ENCODE measurements at regions not wholly inside any gene's neighbourhood (a gene's known extent, or its start where the extent isn't known, plus 50 kb on each side); places are given as distances from the start of the nearest gene placed in this dataset.

GRCh38 chr1:38466487-38466886 lies 393.1 kb downstream of the RRAGC start:
- no peaks in the 10 kb centered on the region for H3K9me3 Mint-ChIP-seq (ENCODE audit: insufficient read depth)
- no peaks in the 10 kb centered on the region for H3K36me3 Mint-ChIP-seq (ENCODE audit: low read depth)
- H3K4me3 Mint-ChIP-seq = no peak overlapping the region
- H3K27me3 Mint-ChIP-seq (ENCODE audit: low read depth) = peaks cover 36% of the 10 kb centered on the region
- DNase-seq = no peak
- ChIA-PET CTCF (no interaction called here), POLR2A (no interaction called here)
- H3K4me1 Mint-ChIP-seq (ENCODE audit: low read depth) = no peaks in the 10 kb centered on the region
- no peak overlapping the region for H3K27ac Mint-ChIP-seq
- ATAC-seq = no peak

- DNase-seq (no peak), ATAC-seq (no peak)
- no peaks in the 10 kb centered on the region for H3K9me3 Mint-ChIP-seq (ENCODE audit: insufficient read depth)
- ChIA-PET POLR2A (no interaction called here), CTCF (no interaction called here)
- H3K27me3 Mint-ChIP-seq (ENCODE audit: low read depth) = peaks cover 31% of the 10 kb centered on the region
- H3K4me1 Mint-ChIP-seq (ENCODE audit: low read depth) = no peaks in the 10 kb centered on the region
- no peak overlapping the region for H3K4me3 Mint-ChIP-seq
- H3K27ac Mint-ChIP-seq = no peak overlapping the region
- no peaks in the 10 kb centered on the region for H3K36me3 Mint-ChIP-seq (ENCODE audit: low read depth)
Observed at GRCh38 chr1:38465460-38465859, 394.1 kb downstream of the RRAGC start.

DNA sequence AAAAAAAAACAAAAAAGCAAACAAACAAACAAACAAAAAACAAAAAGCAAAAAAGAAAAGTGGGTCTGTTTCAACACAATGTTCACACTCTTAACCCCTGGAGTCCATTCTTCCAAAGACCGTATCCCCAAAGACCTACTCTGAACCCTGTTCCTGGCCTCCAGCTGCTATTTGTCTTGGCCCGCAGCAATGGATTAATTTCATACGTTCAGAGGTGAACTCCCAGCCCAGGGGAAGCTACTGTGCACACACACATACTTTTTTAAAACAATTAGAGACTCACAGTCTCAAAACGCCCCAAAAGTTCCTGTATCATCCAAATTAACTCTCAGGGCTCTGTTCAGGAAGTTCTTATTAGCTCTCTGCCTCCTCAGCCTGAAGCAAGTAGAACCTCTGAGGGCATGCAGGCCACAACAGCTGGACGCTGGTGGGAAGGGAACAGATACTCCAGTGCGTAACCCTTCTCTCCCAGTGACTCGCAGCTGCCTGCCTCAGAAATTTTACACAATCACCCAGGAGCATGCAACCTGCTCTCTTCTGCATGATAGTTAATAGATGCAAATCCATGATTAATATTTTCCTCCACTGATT lies 395.4 kb downstream of the RRAGC start:
- no peaks in the 10 kb centered on the region for H3K36me3 Mint-ChIP-seq (ENCODE audit: low read depth)
- no peak overlapping the region for H3K27ac Mint-ChIP-seq
- POLR2A ChIA-PET = no interaction called here
- CTCF ChIA-PET = no interaction called here
- H3K4me1 Mint-ChIP-seq (ENCODE audit: low read depth) = no peaks in the 10 kb centered on the region
- peaks cover 33% of the 10 kb centered on the region for H3K27me3 Mint-ChIP-seq (ENCODE audit: low read depth)
- no peak for DNase-seq
- H3K9me3 Mint-ChIP-seq (ENCODE audit: insufficient read depth) = no peaks in the 10 kb centered on the region
- no peak for ATAC-seq
- no peak overlapping the region for H3K4me3 Mint-ChIP-seq

DNA sequence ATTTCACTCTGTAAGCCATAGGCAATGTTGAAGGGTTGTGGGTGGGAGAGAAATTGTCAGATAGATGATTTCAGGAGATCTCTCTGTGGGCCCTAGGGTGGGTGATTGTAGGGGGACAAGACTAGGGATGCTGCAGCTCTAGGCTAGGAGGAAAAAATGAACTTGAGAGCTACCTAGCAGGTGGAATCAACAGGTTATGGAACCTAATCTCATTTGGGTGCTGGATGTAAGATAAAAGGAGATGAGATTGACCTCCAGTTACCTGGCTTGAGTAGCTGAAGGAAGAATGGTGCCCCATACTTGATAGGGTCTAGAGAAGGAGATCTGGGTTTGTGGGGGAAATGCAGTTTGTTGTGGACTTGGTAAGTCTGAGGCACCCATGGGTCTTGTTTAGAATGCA lies 396.5 kb downstream of the RRAGC start:
- no peaks in the 10 kb centered on the region for H3K9me3 Mint-ChIP-seq (ENCODE audit: insufficient read depth)
- H3K36me3 Mint-ChIP-seq (ENCODE audit: low read depth) = no peaks in the 10 kb centered on the region
- ChIA-PET POLR2A (no interaction called here), CTCF (no interaction called here)
- no peak overlapping the region for H3K4me3 Mint-ChIP-seq
- DNase-seq (no peak), ATAC-seq (no peak)
- peaks cover 29% of the 10 kb centered on the region for H3K27me3 Mint-ChIP-seq (ENCODE audit: low read depth)
- H3K4me1 Mint-ChIP-seq (ENCODE audit: low read depth) = no peaks in the 10 kb centered on the region
- no peak overlapping the region for H3K27ac Mint-ChIP-seq

DNA sequence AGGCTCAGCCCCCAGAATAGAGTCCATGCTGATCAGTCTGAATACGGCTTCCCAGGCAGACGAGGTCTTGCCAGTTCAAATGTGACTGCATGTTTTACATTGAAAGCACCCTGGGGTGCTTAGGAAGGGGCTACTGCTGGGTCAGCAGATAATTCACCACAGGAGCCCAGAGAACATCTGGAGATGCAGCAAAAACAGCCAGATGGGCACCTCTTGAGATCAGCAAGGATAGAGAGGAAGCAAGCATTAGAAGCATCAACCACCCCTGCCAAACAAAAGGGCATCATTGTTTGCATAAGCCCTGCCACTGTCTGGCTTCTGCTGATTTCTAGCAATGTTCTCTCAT lies 403.1 kb downstream of the RRAGC start:
- no peaks in the 10 kb centered on the region for H3K9me3 Mint-ChIP-seq (ENCODE audit: insufficient read depth)
- ATAC-seq (no peak), DNase-seq (no peak)
- no peak overlapping the region for H3K4me3 Mint-ChIP-seq
- ChIA-PET POLR2A (no interaction called here), CTCF (no interaction called here)
- no peaks in the 10 kb centered on the region for H3K36me3 Mint-ChIP-seq (ENCODE audit: low read depth)
- no peak overlapping the region for H3K27ac Mint-ChIP-seq
- no peaks in the 10 kb centered on the region for H3K4me1 Mint-ChIP-seq (ENCODE audit: low read depth)
- H3K27me3 Mint-ChIP-seq (ENCODE audit: low read depth) = peaks cover 14% of the 10 kb centered on the region

GRCh38 chr1:38455829-38456530 lies 403.6 kb downstream of the RRAGC start:
- Mint-ChIP-seq H3K4me3 (no peak overlapping the region), H3K36me3 (ENCODE audit: low read depth) (no peaks in the 10 kb centered on the region), H3K9me3 (ENCODE audit: insufficient read depth) (no peaks in the 10 kb centered on the region), H3K4me1 (ENCODE audit: low read depth) (no peaks in the 10 kb centered on the region), H3K27me3 (ENCODE audit: low read depth) (peaks cover 14% of the 10 kb centered on the region), H3K27ac (no peak overlapping the region)
- ChIA-PET CTCF (no interaction called here), POLR2A (no interaction called here)
- no peak for ATAC-seq
- no peak for DNase-seq

DNA sequence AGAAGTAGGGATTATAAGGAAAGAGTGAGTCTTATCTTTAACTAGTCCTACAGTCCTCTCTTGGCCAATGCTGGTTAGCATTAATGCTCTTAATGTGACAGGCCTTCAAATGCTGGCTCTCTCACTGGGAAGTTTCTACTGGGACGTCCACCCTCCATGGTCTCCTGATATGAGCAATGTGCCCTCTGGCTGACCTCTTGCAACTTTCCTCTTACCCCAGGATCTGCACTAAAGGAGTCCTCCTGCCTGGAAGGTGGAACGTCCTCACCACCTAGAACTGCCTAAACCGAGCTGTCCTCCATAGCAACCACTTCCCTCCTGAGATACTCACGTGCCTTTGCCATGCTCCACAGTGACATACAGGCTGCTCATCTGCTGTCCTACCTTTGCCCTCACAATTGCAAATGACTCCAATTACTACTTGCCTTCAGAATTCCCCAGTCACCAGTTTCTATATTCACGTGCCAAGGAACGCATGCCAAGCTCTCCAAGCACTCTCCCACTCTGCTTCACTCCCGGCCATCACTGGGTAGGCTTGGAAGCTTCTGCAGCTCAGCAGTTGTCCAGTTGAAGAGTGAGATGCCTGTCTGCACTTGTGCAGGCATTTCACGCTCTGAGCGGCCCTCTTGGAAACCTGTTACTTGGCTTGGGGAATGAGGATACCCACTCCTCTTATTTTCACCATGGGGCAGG lies 404.7 kb downstream of the RRAGC start:
- POLR2A ChIA-PET = interaction anchor here (0.6 kb wide), 1 partner anchor 55 kb away, joined by 3 read pairs; no protein-coding TSS in a partner anchor
- ATAC-seq (no peak), DNase-seq (no peak)
- Mint-ChIP-seq H3K4me1 (ENCODE audit: low read depth) (no peaks in the 10 kb centered on the region), H3K9me3 (ENCODE audit: insufficient read depth) (no peaks in the 10 kb centered on the region), H3K4me3 (no peak overlapping the region), H3K36me3 (ENCODE audit: low read depth) (no peaks in the 10 kb centered on the region), H3K27me3 (ENCODE audit: low read depth) (peaks cover 14% of the 10 kb centered on the region), H3K27ac (no peak overlapping the region)
- CTCF ChIA-PET = no interaction called here

DNA sequence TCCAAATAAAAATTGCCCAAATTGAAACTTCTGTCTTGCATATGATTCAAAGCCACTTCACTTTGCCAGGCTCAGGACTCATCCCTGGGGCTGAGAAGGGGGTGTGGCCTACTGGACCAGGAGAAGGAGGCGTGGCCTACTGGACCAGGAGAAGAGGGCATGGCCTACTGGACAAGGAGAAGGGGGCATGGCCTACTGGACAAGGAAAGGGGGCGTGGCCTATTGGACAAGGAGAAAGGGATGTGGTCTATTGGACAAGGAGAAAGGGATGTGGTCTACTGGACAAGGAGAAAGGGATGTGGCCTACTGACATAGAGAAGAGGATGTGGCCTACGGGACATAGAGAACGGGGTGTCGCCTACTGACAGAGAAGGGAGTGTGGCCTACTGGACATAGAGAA lies 405.3 kb downstream of the RRAGC start:
- H3K9me3 Mint-ChIP-seq (ENCODE audit: insufficient read depth) = no peaks in the 10 kb centered on the region
- ChIA-PET POLR2A (no interaction called here), CTCF (no interaction called here)
- no peak overlapping the region for H3K27ac Mint-ChIP-seq
- H3K4me1 Mint-ChIP-seq (ENCODE audit: low read depth) = no peaks in the 10 kb centered on the region
- no peak for DNase-seq
- H3K4me3 Mint-ChIP-seq = no peak overlapping the region
- peaks cover 12% of the 10 kb centered on the region for H3K27me3 Mint-ChIP-seq (ENCODE audit: low read depth)
- no peak for ATAC-seq
- no peaks in the 10 kb centered on the region for H3K36me3 Mint-ChIP-seq (ENCODE audit: low read depth)

- no peaks in the 10 kb centered on the region for H3K9me3 Mint-ChIP-seq (ENCODE audit: insufficient read depth)
- POLR2A ChIA-PET = no interaction called here
- peaks cover 12% of the 10 kb centered on the region for H3K27me3 Mint-ChIP-seq (ENCODE audit: low read depth)
- H3K4me3 Mint-ChIP-seq = no peak overlapping the region
- H3K36me3 Mint-ChIP-seq (ENCODE audit: low read depth) = no peaks in the 10 kb centered on the region
- ATAC-seq (no peak), DNase-seq (no peak)
- no peak overlapping the region for H3K27ac Mint-ChIP-seq
- H3K4me1 Mint-ChIP-seq (ENCODE audit: low read depth) = no peaks in the 10 kb centered on the region
- CTCF ChIA-PET = no interaction called here
Observed at GRCh38 chr1:38452246-38452645, 405.7 kb upstream of the POU3F1 start.

- Mint-ChIP-seq H3K27me3 (ENCODE audit: low read depth) (peaks cover 10% of the 10 kb centered on the region), H3K27ac (no peak overlapping the region), H3K9me3 (ENCODE audit: insufficient read depth) (no peaks in the 10 kb centered on the region), H3K4me1 (ENCODE audit: low read depth) (no peaks in the 10 kb centered on the region), H3K36me3 (ENCODE audit: low read depth) (no peaks in the 10 kb centered on the region), H3K4me3 (no peak overlapping the region)
- POLR2A ChIA-PET = no interaction called here
- DNase-seq (no peak), ATAC-seq (no peak)
- CTCF ChIA-PET = no interaction called here
Observed at GRCh38 chr1:38451541-38451993, 405.0 kb upstream of the POU3F1 start.

GRCh38 chr1:38448893-38449292 lies 402.3 kb upstream of the POU3F1 start:
- ATAC-seq = no peak
- H3K27me3 Mint-ChIP-seq (ENCODE audit: low read depth) = peaks cover 15% of the 10 kb centered on the region

GRCh38 chr1:38446936-38447335 lies 400.3 kb upstream of the POU3F1 start:
- Mint-ChIP-seq H3K4me3 (no peak overlapping the region), H3K27me3 (ENCODE audit: low read depth) (peaks cover 17% of the 10 kb centered on the region), H3K36me3 (ENCODE audit: low read depth) (no peaks in the 10 kb centered on the region), H3K27ac (no peak overlapping the region), H3K4me1 (ENCODE audit: low read depth) (no peaks in the 10 kb centered on the region), H3K9me3 (ENCODE audit: insufficient read depth) (no peaks in the 10 kb centered on the region)
- DNase-seq = no peak
- ChIA-PET CTCF (no interaction called here), POLR2A (no interaction called here)
- no peak for ATAC-seq

More at GRCh38 chr1:38448893-38449292, 402.3 kb upstream of the POU3F1 start:
- POLR2A ChIA-PET = no interaction called here
- no peaks in the 10 kb centered on the region for H3K4me1 Mint-ChIP-seq (ENCODE audit: low read depth)
- H3K4me3 Mint-ChIP-seq = no peak overlapping the region
- H3K36me3 Mint-ChIP-seq (ENCODE audit: low read depth) = no peaks in the 10 kb centered on the region
- no peak for DNase-seq
- CTCF ChIA-PET = interaction anchor here (1.1 kb wide), 1 partner anchor 13 kb away, joined by 3 read pairs; no protein-coding TSS in a partner anchor
- no peak overlapping the region for H3K27ac Mint-ChIP-seq
- H3K9me3 Mint-ChIP-seq (ENCODE audit: insufficient read depth) = no peaks in the 10 kb centered on the region
